Endometrium (tissue), 2 donors: ENCODE measurements at regions not wholly inside any gene's neighbourhood (a gene's known extent, or its start where the extent isn't known, plus 50 kb on each side); places are given as distances from the start of the nearest gene placed in this dataset.

Experiments
- FAIRE-seq: peaks from 2 replicates; lab custom pipeline; 2012; peaks lifted over from hg19 to GRCh38; lab: Jason Lieb, UNC
- donor health status: control.
- donor health status: control.

DNA sequence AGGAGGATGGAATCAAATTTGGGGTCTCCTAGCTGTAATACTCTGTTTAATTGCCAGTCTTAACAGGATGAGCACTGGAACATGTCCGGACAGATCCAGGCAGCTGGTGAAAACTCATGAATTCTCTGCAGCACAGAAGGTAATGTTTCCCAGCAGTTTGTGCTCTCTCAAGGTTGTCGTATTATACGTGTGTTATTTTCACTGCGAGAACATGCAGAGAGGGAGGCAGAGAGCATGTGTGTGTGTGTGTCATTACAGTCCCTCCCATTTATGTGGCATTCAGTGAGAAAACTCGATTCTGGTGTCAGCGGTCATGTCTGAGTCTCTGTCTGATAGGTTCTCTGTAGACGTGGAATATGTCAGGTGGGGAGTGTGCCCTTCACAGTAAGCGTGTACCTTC lies 150.2 kb upstream of the POU3F3 start:
- FAIRE-seq = no peak

DNA sequence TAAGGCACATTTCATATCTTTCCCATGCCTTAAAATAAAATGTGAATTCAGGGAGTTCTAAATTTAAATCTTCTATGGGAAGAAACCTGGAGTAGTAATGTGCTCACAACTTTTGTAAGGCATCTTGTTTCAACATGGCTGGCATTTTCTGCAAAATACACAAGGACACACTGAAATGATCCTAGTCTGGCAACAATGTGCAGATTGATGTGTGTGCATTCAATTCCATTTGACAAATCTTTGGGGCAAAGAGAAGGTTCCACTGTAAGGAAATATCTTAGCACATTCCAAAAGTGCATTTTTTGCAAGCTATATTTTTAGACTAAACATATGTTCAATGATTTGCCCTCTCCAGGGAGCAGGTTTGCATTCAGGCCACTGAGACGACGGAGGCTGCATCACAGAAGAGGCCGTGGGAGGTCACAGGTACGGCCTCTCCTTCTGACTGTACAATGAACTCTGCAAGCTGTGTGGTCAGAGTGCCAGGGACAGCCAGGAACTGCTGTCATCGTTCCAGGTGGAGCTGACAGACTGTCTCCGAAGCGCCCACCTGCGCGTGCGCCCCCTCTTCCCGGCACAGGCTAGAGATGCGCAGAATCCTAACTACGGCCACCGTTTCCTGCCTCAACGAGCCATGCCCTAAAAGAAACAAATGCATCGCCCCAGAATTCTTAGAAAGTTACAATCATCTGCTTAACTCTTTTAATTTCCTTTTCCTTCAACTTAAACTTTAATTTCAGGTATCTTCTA lies 149.2 kb upstream of the POU3F3 start:
- FAIRE-seq = no peak

DNA sequence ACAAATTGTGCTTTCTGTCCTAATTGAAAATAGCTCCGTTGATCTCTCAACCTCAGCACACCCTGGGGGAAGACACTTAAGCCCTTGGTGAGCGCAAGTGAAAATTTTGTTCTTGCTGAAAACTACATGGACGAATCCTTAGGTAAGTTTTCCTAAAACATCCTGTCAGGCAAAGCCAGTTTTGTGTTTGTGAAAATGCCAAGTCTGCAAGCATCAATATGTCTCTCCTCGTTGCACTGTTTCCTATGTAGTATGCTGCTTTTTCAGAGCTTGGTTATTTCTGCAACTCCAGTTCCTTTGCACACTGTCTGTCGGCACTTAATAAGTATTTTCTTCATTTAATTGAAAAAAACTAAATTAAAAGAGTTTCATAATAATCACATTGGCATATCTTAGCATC lies 146.9 kb upstream of the POU3F3 start:
- FAIRE-seq = no peak

DNA sequence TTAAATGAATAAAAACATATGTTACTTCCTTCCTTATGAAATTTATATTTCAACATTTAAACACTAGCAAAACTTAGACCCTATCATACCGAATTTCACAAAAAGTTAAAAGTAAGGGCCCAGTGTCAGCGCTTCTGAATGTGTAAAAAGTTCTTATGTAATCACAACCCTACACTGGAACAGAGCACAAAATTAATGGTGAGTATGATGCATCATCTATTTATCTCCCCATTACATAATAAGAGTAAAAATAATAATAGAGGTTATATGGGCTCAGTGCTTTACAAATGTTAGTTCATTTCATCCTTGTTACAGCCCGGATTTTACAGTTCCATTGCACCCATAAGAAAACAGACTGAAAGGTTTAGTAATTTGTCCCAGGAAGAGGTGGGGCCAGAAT lies 144.9 kb upstream of the POU3F3 start:
- FAIRE-seq = no peak

DNA sequence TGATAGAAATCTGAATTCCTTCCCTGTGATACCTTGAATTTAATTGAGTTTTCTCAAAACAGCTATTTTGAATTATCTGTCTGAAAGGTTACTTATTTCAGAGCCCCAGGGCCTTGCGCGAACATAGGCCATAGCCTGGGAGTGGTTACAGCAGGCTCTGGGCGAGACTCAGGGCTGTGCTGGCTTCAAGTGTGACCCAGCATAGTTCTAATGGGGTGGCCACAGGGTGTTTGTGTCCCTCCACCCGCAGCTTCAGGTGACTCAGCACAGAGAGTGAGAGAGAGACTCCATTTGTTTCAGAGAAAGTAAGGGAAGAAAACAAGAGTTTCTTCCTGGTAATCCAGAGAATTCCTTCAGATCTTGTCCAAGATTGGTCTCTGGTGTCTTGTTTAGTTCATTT lies 137.9 kb upstream of the POU3F3 start:
- no peak for FAIRE-seq

DNA sequence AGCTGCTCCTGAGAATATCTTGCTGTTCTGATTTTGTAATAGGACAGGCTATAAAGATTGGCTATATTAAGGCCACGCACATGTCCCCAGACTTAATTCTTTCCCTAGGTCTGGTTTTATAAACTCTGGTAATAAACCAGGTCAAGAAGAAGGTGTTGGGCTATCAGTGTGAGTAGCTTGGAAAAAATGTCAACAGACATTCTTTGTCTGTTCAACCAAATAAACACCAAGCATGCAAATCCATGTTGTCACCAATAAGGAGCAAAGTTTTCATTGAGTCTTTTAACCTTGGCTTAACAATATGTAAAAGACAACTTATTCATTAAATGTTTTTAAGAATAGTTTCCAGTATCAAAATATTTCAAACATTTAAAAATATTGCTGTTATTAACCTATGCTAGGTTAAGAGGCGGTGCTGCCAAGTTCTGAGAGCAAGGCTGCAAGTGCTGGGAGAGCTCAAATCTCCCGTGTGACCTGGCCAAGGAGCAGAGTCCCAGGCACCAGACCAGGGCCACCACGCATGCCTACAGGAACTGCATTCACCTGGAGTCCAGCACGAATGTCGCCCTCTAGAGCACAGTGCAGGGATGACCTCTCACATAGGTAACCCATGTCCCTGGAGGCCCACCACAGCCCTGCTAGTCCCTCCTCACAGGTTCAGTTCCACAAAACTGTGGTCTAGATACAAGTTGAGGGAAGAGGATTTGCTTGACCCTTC lies 120.5 kb upstream of the POU3F3 start:
- FAIRE-seq = no peak

DNA sequence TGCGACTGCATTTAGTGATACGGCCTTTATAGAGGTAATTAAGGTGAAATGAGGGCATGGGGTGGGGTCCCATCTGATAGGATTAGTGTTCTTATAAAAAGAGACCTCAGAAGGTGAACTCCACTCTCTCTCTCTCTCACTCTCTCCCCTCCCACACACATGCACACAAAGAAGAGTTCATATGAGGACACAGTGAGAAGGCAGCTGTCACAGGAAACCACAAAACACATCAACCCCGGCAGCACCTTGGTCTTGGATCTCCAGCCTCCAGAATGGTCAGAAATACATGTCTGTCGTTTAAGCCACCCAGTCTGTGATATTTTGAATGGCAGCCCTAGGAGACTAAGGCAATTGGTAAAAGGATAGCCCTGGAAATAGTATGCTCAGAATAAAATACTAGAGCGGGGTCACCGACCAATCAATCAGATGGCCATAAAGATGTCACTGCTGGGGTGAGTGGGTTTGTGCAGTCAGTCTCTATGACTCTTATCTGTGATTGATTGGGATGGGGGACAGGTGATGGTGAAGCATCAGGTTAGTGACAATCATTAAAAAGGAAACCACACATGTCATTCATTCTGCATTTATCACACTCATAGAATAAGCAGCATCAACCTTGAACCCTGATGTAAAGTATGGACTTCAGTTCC lies 118.9 kb upstream of the POU3F3 start:
- FAIRE-seq = no peak

DNA sequence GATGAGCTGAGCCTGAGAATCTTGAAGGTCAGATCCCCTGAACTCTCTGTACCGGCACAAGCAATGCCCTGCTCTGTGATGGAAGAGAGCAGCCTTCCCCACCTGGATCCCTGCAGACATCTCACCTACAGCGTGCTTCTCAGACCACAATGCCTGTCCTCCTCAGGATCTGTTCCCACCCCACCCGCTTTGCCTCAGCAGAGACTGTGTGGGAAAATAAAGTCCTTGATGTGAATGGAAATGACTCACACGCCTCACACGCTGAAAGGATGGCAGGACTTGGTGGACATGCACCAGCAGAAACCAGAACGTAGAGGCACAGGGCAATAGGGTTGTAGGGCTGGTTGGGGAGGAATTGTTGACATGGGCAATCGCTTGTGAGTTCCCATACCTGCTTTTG lies 117.9 kb upstream of the POU3F3 start:
- FAIRE-seq = no peak

DNA sequence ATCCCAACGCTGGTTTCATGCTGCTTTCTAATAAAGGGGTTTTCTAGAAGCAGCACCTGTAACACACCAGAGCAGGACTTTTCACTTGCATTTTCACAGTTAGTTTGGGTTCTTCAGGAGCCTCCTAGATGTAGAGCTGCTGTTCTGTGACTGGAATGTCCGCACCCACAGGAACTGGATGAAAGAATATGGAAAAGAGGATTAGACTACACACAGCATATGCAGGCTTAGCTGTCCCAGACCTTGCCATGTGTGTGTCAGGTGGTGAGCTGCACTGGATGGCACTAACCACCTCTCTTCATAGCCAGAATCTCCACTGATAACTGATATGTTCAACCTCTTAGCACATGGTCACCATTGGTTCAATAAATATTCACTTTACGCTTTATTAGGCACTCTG lies 112.1 kb upstream of the POU3F3 start:
- FAIRE-seq = no peak

DNA sequence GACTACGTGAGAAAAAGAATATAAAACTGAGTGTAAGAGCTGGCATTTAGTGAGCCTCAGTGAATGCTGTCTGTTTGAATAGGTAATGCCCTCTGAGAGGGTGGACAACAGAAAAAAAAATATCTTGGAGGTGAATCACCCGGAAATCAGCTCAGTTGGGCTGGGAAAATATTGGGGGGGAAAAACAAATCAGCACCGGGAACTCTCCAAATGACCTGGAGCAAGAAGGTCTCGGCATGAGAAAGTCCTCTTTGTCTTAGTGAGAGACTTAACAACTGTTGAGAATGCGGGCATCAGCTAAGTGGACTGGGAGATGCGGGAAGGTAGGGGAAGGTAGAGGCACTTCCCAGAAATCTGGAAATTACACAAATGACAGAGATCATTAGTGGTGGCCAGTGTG lies 109.4 kb upstream of the POU3F3 start:
- no peak for FAIRE-seq

DNA sequence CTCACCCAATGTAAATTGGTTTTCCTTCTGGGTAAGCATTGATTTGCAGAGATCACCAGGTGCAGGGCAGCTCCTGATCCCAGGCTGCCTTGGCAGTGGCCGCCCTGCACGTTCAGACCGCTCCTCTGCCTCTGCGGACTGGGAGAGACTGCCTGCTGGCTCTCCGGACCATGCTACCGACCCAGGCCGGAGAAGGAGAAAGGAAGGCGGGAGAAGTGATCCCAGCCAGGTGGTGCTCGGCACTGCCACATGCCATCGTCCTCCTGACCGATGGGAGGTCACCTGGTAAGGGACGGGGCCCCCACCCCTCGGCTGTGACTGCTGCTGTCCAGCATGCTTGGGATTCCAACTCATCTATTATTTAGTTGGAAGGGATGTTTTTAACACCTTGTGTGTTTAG lies 108.1 kb upstream of the POU3F3 start:
- no peak for FAIRE-seq

DNA sequence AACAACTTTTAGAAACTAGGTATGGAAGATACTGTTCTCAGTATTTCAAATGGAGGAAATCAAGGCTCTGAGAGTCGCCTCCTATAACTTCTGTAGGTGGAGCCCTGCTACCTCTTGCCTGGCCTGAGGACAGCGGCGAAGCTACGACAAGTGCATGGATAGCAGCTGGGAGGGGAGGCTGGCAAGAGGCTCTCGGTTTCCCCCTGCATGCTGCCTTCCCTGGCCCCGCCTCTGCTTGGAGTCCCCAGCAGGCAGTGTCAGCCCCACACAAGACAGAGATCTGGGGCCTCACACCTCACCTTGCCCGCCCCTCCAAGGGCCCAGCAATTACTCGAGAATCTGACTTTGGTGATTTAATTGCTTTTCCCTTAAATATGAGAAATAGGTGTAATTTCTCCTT lies 107.6 kb upstream of the POU3F3 start:
- no peak for FAIRE-seq

DNA sequence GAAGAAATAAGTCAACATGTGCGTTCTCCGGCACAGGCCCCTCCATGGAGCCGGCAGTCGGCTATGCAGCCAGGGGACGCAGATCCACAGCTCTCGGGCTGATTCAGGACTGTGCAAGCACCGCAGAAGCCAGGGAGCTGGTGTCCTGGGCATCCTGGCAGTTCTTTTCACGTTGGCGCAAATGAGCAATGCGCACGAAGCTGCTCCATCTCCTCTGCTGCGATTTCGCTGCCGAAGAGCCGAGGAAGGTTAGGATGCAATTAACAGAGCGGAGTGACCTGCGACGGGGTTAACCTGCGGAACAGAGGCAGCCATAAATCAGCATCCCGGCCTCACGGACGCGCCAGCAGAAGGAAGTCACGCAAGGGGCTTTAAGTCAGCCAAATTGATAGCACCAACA lies 107.1 kb upstream of the POU3F3 start:
- no peak for FAIRE-seq

DNA sequence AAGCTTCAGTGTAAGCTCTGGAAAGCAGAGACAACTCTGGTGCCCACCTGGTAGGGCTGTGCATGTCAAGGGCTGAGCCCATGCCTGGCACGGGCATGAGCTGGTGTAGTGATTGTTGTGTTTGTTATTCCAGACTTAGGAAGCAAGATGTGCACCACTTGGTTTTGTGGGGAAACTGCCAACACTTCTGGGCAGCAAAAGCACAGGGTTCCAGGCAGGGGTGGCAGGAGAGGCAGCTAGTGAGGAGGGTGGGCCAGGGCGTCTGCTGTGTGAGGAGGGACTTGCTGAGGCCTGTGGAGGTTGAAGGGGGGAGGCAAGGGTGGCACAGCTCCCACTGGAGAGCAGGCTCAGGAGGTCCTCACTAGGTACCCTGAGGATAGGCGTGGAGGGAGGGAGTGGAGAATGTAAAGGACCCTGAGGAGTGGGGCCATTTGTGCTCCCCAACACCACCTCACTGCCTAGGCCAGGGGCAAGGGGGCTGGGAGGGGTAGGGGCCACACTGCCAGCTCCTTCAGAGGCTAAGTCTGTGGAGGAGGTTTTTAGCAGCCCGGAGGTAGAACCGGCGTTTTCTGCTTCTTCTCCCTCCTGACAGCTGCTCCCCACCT lies 104.0 kb upstream of the POU3F3 start:
- no peak for FAIRE-seq

DNA sequence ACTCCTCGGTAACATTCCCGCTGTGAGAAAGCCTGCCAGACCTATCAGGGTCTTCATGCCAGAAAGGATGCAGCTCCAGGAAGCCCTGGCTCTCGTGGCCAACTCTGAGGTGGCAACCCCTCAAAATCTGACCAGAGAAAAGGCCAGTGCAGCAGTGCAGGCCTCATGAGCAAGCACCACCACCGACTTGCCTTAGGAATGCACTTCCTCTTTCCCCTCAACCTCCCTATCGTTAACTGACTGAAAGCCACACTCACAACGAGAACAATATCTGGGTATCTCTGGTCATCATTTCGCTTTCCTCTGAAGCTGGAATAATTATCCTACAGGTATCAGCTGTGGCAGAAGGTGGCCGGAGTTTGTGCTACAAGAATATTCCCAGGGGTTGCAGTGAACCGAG lies 101.4 kb upstream of the POU3F3 start:
- FAIRE-seq = no peak

DNA sequence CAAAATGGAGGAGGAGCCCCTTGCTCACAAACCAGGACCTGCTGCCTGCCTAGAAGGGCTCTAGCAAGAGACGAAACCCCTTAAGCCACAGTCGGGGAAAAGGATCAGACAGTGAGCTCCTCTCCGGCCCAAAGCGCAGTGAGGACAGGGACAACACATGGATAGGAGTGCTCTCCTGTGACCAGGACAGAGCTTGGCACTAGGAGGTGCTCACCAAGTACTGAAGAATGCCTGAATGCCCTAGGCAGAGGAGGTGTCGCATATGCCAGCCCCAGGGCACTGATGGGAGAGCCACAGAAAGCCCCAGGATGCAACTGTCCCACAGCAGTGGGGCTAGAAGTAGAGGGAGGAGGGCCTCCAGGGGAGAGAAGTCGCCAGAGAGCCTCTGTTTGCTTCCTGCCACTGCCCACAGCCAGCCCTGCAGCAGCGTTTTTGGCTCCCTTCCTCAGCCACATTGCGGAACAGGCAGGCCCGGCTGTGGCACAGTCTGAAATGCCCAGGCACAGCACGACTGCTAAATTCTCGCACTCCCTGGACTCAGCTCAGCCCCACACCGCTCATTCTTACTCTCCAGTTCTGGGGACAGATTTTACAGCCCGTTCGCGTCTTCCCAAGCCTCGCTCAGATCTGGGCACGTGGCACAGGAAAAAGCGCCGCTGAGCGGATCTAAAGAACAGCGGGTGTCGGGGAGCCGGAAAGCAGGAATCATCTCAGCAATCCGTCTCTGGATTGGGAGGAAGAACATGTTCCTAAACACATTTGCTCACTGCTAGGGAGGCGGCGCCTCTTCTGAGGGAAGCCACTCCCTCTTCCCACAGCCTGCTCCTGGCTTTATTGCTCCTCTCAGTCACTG lies 98.7 kb upstream of the POU3F3 start:
- FAIRE-seq = no peak

DNA sequence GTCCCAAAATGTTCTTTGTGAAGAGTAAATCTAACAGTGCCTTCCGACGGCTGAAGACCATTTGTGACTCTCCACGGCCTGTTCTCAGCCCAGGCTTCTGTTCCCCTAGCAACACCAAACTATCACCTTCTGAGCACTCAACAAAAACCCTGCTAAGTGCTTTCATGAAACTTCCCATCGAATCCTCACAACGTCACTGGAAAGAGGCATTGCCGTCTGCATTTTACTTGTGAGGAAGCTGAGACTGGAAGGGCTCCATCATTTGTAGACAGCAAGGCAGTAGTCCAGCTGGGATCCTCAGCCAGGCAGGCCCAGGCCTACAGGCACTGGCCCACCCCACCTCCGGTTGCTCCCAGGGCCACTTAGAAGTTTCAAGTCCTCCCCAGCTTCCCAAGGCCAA lies 97.8 kb upstream of the POU3F3 start:
- no peak for FAIRE-seq

DNA sequence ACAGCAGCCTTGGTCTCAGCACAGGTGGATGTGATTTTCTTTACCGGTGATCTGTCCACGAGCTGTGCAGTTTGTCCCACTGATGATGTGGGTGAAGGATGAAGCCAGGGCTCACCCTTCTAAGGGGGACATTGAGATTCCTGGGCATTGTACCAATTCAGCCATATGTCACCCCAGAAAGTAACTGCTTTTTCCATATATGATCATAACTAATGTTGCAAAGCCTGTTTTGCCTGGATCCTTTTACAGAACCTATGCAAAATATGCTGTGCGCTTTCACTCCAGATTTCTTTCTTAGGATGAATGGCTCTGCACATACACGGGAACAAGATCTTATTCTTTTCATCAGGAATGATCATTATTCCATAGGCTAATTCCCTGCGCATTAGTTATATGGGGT lies 96.9 kb upstream of the POU3F3 start:
- no peak for FAIRE-seq

DNA sequence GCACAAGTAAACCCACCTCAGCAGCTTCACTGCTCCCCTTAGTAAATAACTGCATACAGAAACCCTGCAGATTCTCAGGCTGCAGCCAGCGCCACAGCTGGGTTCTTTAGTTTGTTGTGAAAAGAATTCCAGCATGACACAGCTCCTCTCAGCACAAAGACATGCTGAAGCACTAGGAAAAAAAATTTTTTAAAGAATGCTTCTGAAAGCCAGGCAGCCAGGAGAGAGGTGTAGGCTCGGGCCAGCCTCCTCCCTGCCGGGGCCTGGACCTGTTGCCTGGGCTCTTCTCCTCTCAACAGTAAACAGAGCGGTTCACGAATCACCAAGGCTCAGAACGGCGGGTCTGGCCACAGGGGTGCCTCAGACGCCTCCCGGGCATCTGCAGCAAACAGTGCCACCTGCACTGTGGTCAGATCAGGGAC lies 95.7 kb upstream of the POU3F3 start:
- FAIRE-seq = no peak

DNA sequence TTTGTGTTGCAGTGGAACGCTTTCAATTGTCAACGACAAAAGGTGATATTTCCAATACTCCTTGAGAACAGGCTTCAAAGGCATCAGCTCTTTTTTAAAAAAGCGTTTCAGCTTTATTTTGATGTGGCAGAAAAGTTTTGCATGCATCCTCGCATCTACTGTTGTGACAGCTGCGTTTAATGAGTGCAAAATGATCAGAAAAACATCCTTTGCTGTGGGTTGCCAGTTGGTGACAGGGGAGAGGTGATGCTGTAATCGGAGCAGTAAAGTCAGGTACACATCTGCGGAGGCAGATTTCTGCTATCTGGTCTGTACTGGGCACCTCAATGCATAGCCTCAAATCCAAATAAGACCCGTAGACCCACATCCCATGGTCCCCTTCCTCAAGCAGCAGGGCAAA lies 91.9 kb upstream of the POU3F3 start:
- no peak for FAIRE-seq

DNA sequence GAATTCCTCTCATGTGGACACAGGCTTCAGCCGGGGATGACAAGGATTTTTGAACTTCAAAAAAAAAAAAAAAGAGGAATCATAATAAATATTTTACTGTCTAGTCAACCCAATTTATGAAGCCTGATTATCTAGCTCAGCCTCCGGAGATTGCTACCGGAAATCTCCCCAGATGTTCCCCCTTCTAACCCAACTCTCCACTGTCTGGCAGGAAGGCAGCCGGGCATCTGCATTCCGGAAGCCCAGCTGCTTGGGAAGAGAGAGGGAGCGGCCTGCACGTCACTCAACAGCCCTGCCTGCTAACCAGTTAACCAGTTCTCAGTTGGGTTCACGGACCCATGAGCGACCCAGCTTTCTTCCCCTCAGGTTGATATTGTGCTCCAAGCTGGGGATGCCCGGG lies 87.2 kb upstream of the POU3F3 start:
- FAIRE-seq = no peak

DNA sequence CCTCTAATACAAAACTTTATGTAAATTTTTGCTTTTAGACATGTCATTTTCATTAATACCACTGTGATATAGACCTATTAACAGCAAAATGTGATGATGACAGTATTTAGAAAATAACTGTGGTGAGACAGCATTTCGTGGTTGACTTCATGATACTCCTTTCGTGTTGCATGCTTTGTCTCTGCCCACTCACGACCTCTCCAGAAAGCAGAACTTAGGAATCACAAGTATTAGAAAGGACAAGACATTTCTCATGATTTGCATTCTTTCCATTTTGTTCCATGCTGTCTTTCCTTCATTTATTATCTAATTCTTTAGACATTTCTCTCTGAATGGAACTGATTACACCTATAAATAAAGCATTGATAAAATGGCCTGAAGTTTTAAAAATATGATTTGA lies 85.2 kb upstream of the POU3F3 start:
- no peak for FAIRE-seq
